ENCODE measurements at regions not wholly inside any gene's neighbourhood (a gene's known extent, or its start where the extent isn't known, plus 50 kb on each side); places are given as distances from the start of the nearest gene placed in this dataset.

GRCh38 chr3:117705011-117705410 lies 995.4 kb downstream of the TUSC7 start:
- Histone ChIP-seq H3K27ac (ENCODE audit: low read depth in 1 of 2, low read length in 1 of 2) (no peak overlapping the region), H3K9ac (ENCODE audit: insufficient read depth in 1 of 2, low read length in 2 of 2) (no peak overlapping the region), H3K4me3 (no peak overlapping the region), H3K36me3 (ENCODE audit: control insufficient read depth in 4 of 4, insufficient read depth in 4 of 4, low read length in 4 of 4) (no peaks in the 10 kb centered on the region), H3K4me1 (ENCODE audit: control insufficient read depth in 5 of 5, insufficient read depth in 5 of 5, low read length in 5 of 5) (no peaks in the 10 kb centered on the region), H3K9me3 (ENCODE audit: control insufficient read depth in 4 of 4, insufficient read depth in 3 of 4, low read length in 3 of 4) (no peaks in the 10 kb centered on the region), H3K27me3 (ENCODE audit: control insufficient read depth in 3 of 3, insufficient read depth in 3 of 3, low read length in 2 of 3) (no peaks in the 10 kb centered on the region)
- ATAC-seq (ENCODE audit: insufficient read depth, low FRiP score) (no peak), DNase-seq (no peak)
- WGBS, 2 donors: 76 to 87% methylated on average over 3 of the region's 3 CpGs
- no peak for TF ChIP-seq CTCF (IDR thresholded peaks at IDR 0.05; ENCODE audit: control extremely low read depth, extremely low read depth)

GRCh38 chr3:117706037-117706436 lies 996.5 kb downstream of the TUSC7 start:
- WGBS, 2 donors: 33 to 78% methylated on average over 1 of the region's 1 CpG
- Histone ChIP-seq H3K27ac (ENCODE audit: low read depth in 1 of 2, low read length in 1 of 2) (no peak overlapping the region), H3K9me3 (ENCODE audit: control insufficient read depth in 4 of 4, insufficient read depth in 3 of 4, low read length in 3 of 4) (no peaks in the 10 kb centered on the region), H3K27me3 (ENCODE audit: control insufficient read depth in 3 of 3, insufficient read depth in 3 of 3, low read length in 2 of 3) (no peaks in the 10 kb centered on the region), H3K36me3 (ENCODE audit: control insufficient read depth in 4 of 4, insufficient read depth in 4 of 4, low read length in 4 of 4) (no peaks in the 10 kb centered on the region), H3K4me1 (ENCODE audit: control insufficient read depth in 5 of 5, insufficient read depth in 5 of 5, low read length in 5 of 5) (no peaks in the 10 kb centered on the region), H3K4me3 (no peak overlapping the region), H3K9ac (ENCODE audit: insufficient read depth in 1 of 2, low read length in 2 of 2) (no peak overlapping the region)
- ATAC-seq (ENCODE audit: insufficient read depth, low FRiP score): peak; percentile 47
- no peak for DNase-seq
- TF ChIP-seq CTCF (IDR thresholded peaks at IDR 0.05; ENCODE audit: control extremely low read depth, extremely low read depth): no peak

- Histone ChIP-seq H3K27ac (ENCODE audit: low read depth in 1 of 2, low read length in 1 of 2) (no peak overlapping the region), H3K9me3 (ENCODE audit: control insufficient read depth in 4 of 4, insufficient read depth in 3 of 4, low read length in 3 of 4) (no peaks in the 10 kb centered on the region), H3K27me3 (ENCODE audit: control insufficient read depth in 3 of 3, insufficient read depth in 3 of 3, low read length in 2 of 3) (no peaks in the 10 kb centered on the region), H3K4me3 (no peak overlapping the region), H3K9ac (ENCODE audit: insufficient read depth in 1 of 2, low read length in 2 of 2) (no peak overlapping the region), H3K36me3 (ENCODE audit: control insufficient read depth in 4 of 4, insufficient read depth in 4 of 4, low read length in 4 of 4) (no peaks in the 10 kb centered on the region), H3K4me1 (ENCODE audit: control insufficient read depth in 5 of 5, insufficient read depth in 5 of 5, low read length in 5 of 5) (no peaks in the 10 kb centered on the region)
- no peak for TF ChIP-seq CTCF (IDR thresholded peaks at IDR 0.05; ENCODE audit: control extremely low read depth, extremely low read depth)
- no peak for ATAC-seq (ENCODE audit: insufficient read depth, low FRiP score)
- DNase-seq: no peak
- 73 to 74% methylated on average over 2 of the region's 2 CpGs for WGBS, 2 donors
These were observed 997.2 kb downstream of the TUSC7 start for GRCh38 chr3:117706756-117707155.

- ATAC-seq (ENCODE audit: insufficient read depth, low FRiP score): no peak
- H3K27ac ChIP-seq (ENCODE audit: low read depth in 1 of 2, low read length in 1 of 2): no peak overlapping the region
- 77 to 88% methylated on average over 3 of the region's 3 CpGs for WGBS, 2 donors
- no peak overlapping the region for H3K4me3 ChIP-seq
- no peaks in the 10 kb centered on the region for H3K4me1 ChIP-seq (ENCODE audit: control insufficient read depth in 5 of 5, insufficient read depth in 5 of 5, low read length in 5 of 5)
- no peaks in the 10 kb centered on the region for H3K9me3 ChIP-seq (ENCODE audit: control insufficient read depth in 4 of 4, insufficient read depth in 3 of 4, low read length in 3 of 4)
- no peaks in the 10 kb centered on the region for H3K36me3 ChIP-seq (ENCODE audit: control insufficient read depth in 4 of 4, insufficient read depth in 4 of 4, low read length in 4 of 4)
- no peak overlapping the region for H3K9ac ChIP-seq (ENCODE audit: insufficient read depth in 1 of 2, low read length in 2 of 2)
- no peak for DNase-seq
- TF ChIP-seq CTCF (IDR thresholded peaks at IDR 0.05; ENCODE audit: control extremely low read depth, extremely low read depth): no peak
- no peaks in the 10 kb centered on the region for H3K27me3 ChIP-seq (ENCODE audit: control insufficient read depth in 3 of 3, insufficient read depth in 3 of 3, low read length in 2 of 3)
These were observed 999.0 kb downstream of the TUSC7 start for GRCh38 chr3:117708601-117709000.
